GM13976 (cell line): ENCODE measurements at regions not wholly inside any gene's neighbourhood (a gene's known extent, or its start where the extent isn't known, plus 50 kb on each side); places are given as distances from the start of the nearest gene placed in this dataset.

Experiments used
- DNase-seq: peaks from one replicate; pipeline ENCODE4 v3.0.0; 2012; ENCODE audit warnings: low spot score
- in situ Hi-C: fragments of 300-500 bp; cut with MboI; formaldehyde crosslinking; loops from one replicate; pipeline ENCODE4 v1.12.0; 2022; ENCODE audit warnings: low sequenced_read_pairs, mixed read lengths, inconsistent platforms; ENCODE audit not compliant: unreplicated experiment
- TF ChIP-seq, protein P1 (sequence below): IDR thresholded peaks from 2 replicates; pipeline ENCODE4 v1.5.1; 2012; ENCODE audit warnings: borderline replicate concordance, mild to moderate bottlenecking; ENCODE audit not compliant: insufficient read depth; ENCODE audit errors: extremely low read depth, missing control alignments, control extremely low read depth

- TF ChIP-seq, protein P1, sequence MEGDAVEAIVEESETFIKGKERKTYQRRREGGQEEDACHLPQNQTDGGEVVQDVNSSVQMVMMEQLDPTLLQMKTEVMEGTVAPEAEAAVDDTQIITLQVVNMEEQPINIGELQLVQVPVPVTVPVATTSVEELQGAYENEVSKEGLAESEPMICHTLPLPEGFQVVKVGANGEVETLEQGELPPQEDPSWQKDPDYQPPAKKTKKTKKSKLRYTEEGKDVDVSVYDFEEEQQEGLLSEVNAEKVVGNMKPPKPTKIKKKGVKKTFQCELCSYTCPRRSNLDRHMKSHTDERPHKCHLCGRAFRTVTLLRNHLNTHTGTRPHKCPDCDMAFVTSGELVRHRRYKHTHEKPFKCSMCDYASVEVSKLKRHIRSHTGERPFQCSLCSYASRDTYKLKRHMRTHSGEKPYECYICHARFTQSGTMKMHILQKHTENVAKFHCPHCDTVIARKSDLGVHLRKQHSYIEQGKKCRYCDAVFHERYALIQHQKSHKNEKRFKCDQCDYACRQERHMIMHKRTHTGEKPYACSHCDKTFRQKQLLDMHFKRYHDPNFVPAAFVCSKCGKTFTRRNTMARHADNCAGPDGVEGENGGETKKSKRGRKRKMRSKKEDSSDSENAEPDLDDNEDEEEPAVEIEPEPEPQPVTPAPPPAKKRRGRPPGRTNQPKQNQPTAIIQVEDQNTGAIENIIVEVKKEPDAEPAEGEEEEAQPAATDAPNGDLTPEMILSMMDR, result no peak
- DNase-seq, result no peak
- in situ Hi-C loops, result no loop called here
Observed at GRCh38 chr5:168031614-168032013, 259.8 kb upstream of the WWC1 start.

- in situ Hi-C loops, result no loop called here
- no peak for DNase-seq
- TF ChIP-seq, protein P1, result no peak
Observed at GRCh38 chr5:168039039-168039438, 252.4 kb upstream of the WWC1 start.

DNA sequence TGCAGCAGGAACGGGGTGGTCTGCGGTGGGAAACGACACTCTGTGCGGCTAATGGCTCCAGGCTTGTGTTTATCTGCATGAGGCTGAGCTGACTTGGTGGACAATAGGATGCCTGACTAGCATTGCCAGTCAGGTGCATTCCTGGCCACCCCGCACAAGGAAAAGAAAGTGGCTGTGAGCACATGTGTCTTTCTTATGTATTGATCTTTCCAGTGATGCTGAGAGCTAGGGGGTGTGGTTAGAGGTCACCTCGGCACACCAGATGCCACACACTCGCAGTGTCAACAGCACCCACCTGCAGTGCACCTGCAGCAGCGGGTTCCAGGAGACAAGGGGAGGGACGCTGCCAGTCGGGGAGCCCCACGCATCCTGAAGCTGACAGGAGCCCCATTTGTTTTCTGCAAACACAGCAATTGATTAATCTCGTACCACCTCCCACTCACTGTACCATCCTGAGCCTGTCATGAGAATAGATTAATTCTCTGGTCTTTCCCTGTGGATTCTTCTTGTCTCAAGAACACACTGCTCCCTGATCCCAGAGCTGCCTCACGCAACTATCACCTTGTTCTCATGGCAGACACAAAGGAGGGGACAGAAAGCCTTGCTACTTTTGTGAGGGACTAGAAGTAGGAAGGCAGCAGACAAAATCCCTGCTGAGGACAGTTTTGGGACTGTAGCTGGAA, 251.7 kb upstream of the WWC1 start:
- in situ Hi-C loops, result no loop called here
- TF ChIP-seq, protein P1, result no peak
- DNase-seq, result no peak

DNA sequence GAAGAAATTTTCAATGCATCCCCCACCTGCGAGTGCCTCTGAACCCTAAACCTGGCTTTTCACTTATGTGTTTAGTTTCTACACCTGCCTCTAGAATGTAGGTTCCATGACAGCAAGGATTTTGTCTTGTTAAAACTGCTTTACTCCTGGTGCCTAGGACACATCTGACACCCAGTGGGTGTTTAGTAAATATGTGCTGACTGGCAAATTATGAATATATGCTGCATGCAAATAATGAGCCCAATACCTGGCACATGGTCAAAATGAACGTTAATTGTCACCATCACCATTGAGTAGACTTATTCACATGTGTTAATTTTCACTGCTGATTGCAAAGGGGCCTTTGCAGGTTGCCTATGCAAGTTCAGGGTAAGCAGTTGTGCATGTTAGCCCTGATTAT, 249.9 kb upstream of the WWC1 start:
- TF ChIP-seq, protein P1, result no peak
- in situ Hi-C loops, result no loop called here
- DNase-seq, result no peak

- TF ChIP-seq, protein P1, result no peak
- DNase-seq, result no peak
- in situ Hi-C loops, result no loop called here
Observed at GRCh38 chr5:168042284-168043068, 249.0 kb upstream of the WWC1 start.

DNA sequence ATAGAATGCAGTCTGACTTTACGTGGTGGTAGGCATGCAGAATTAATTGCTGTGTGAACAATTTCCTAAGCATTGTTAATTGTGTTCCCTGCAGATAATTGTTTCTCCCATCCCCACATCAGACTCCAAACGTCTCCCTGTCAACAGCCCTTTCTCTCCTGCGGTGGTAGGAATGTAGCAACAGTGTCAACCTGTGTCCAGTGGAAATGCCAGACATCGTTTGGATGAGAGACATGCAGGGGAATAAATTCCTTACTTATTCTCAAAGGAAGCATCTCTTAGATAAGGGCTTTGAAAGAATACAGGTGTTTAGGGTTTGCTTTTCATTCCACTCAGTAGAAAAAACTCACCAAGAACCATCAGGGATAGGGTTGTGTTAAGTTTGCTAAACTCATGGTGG, 245.3 kb upstream of the WWC1 start:
- in situ Hi-C loops, result no loop called here
- no peak for DNase-seq
- TF ChIP-seq, protein P1, result no peak
